C4-2B (cell line): ENCODE measurements at regions not wholly inside any gene's neighbourhood (a gene's known extent, or its start where the extent isn't known, plus 50 kb on each side); places are given as distances from the start of the nearest gene placed in this dataset.

Source experiments
- CTCF ChIP-seq: fragments of 450-650 bp; conservative IDR thresholded peaks from 2 replicates; pipeline ENCODE4 v1.5.1; 2017; ENCODE audit warnings: mild to moderate bottlenecking
- ZFX ChIP-seq: fragments of 450-650 bp; IDR thresholded peaks from 2 replicates; pipeline ENCODE4 v1.6.1; 2017

DNA sequence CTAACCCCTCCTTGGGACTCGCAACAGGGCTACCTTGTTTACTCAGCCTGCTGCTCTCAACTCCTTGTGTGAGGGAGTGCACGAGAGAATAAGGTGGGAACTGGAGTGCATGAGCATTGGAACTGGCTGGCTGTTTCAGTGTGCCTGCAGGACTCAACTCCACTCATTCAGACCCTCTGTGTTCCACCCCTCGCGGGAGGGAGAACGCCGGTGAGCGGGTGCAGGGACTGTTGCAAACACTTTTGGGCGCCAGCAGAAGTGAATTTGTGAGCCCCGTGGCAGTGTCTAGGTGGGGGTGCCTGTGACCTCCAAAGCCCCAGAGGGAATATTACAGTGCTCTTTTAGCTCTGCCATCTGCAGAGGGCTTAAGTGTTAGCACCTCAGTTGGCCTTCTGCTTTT is 1978.3 kb upstream of the PIK3C3 start:
- TF ChIP-seq CTCF (no peak), ZFX (no peak)
